ENCODE measurements at regions not wholly inside any gene's neighbourhood (a gene's known extent, or its start where the extent isn't known, plus 50 kb on each side); places are given as distances from the start of the nearest gene placed in this dataset.
A peak's percentile ranks its signal among the peaks of the same experiment; 100 is the strongest.
"Not testable (repeated sequence)": the region's sequence is repeated elsewhere in the genome, so short reads cannot be mapped to it uniquely, and the experiment has no call there.

- H3K4me3 ChIP-seq (ENCODE audit: low read length) = no peak overlapping the region
- TF ChIP-seq, protein P1, sequence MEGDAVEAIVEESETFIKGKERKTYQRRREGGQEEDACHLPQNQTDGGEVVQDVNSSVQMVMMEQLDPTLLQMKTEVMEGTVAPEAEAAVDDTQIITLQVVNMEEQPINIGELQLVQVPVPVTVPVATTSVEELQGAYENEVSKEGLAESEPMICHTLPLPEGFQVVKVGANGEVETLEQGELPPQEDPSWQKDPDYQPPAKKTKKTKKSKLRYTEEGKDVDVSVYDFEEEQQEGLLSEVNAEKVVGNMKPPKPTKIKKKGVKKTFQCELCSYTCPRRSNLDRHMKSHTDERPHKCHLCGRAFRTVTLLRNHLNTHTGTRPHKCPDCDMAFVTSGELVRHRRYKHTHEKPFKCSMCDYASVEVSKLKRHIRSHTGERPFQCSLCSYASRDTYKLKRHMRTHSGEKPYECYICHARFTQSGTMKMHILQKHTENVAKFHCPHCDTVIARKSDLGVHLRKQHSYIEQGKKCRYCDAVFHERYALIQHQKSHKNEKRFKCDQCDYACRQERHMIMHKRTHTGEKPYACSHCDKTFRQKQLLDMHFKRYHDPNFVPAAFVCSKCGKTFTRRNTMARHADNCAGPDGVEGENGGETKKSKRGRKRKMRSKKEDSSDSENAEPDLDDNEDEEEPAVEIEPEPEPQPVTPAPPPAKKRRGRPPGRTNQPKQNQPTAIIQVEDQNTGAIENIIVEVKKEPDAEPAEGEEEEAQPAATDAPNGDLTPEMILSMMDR (conservative IDR thresholded peaks at IDR 0.05; ENCODE audit: low read length) = no peak
- DNase-seq (ENCODE audit: low read depth) = peak; percentile 53
Observed at GRCh38 chr20:5696011-5696559, 54.1 kb upstream of the SHLD1 start.

- DNase-seq (ENCODE audit: low read depth) = no peak
- TF ChIP-seq, protein P1 (conservative IDR thresholded peaks at IDR 0.05; ENCODE audit: low read length) = no peak
- no peak overlapping the region for H3K4me3 ChIP-seq (ENCODE audit: low read length)
Observed at GRCh38 chr20:5691918-5692618, 58.1 kb upstream of the SHLD1 start.

DNA sequence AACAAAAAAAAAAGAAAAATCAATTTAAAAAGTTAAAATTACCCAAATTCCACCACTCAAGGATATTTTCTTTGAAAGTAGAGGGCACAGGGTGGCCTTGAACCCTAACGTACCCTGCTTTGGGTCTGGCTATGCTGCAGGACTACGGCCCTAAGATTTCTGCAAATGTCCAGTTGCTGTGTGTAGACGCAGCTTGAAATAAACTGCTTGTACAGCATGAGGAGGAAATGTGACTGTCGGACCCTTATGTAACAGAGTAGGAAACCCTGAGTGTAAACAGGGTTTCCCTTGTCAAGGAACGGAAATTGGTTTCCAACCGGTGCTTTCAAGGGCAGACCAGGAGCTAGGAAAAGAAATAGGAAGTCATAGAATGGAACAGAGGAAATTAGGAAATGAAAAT is 60.7 kb upstream of the SHLD1 start:
- DNase-seq (ENCODE audit: low read depth) = no peak
- TF ChIP-seq, protein P1 (conservative IDR thresholded peaks at IDR 0.05; ENCODE audit: low read length) = no peak
- no peak overlapping the region for H3K4me3 ChIP-seq (ENCODE audit: low read length)

- no peak for DNase-seq (ENCODE audit: low read depth)
- no peak overlapping the region for H3K4me3 ChIP-seq (ENCODE audit: low read length)
- TF ChIP-seq, protein P1 (conservative IDR thresholded peaks at IDR 0.05; ENCODE audit: low read length) = no peak
Observed at GRCh38 chr20:5688431-5688972, 61.7 kb upstream of the SHLD1 start.

DNA sequence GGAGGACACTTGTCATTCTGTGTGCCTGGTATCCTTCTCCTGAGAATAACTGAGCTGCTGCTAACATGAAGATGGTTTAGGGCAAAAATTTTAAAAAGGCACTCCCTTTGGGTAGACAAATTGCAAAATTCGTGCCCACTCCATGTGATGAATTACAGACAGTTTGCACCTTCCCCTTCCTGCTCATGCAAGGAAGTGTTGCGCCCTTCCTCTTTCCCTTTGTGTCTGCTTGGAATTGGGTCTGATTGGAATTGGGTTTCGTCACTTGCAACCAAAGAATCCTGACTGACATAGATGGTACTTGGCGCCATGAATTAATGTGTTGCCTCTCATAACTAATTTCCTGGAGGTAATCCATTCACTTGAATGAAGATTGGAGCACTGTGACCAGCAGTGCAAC is 62.3 kb upstream of the SHLD1 start:
- TF ChIP-seq, protein P1 (conservative IDR thresholded peaks at IDR 0.05; ENCODE audit: low read length) = no peak
- DNase-seq (ENCODE audit: low read depth) = no peak
- no peak overlapping the region for H3K4me3 ChIP-seq (ENCODE audit: low read length)

- TF ChIP-seq, protein P1 (conservative IDR thresholded peaks at IDR 0.05; ENCODE audit: low read length) = no peak
- H3K4me3 ChIP-seq (ENCODE audit: low read length) = no peak overlapping the region
- no peak for DNase-seq (ENCODE audit: low read depth)
Observed at GRCh38 chr20:5686384-5687105, 63.7 kb upstream of the SHLD1 start.

DNA sequence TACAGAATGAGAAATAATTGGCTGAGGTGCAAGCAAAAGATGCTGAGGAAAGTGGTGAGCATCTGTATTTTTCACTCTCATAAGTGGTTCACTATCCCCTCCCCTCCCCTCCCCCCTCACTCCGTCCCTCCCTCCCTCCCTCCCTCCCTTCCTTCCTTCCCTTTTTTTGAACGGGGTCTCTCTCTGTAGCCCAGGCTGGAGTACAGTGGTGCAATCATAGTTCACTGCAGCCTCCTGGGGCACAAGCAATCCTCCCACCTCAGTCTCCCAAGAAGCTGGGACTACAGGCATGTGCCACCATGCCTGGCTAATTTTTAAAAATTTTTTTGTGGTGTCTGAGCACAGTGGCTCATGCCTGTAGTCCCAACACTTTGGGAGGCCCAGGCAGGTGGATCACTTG is 67.6 kb upstream of the SHLD1 start:
- DNase-seq (ENCODE audit: low read depth); H3K4me3 ChIP-seq (ENCODE audit: low read length): not testable (repeated sequence)
